ENCODE measurements at regions not wholly inside any gene's neighbourhood (a gene's known extent, or its start where the extent isn't known, plus 50 kb on each side); places are given as distances from the start of the nearest gene placed in this dataset.
"Not testable (repeated sequence)": the region's sequence is repeated elsewhere in the genome, so short reads cannot be mapped to it uniquely, and the experiment has no call there.

GRCh38 chr15:59817053-59817452 lies 127.9 kb upstream of the BNIP2 start:
- DNase-seq (ENCODE audit: low read depth) = no peak
- no peak overlapping the region for H3K4me3 ChIP-seq (ENCODE audit: low read depth, low read length)
- TF ChIP-seq CTCF (IDR thresholded peaks at IDR 0.05; ENCODE audit: insufficient read depth, low read depth, low read length, missing control alignments) = no peak

- no peak for DNase-seq (ENCODE audit: low read depth)
- H3K4me3 ChIP-seq (ENCODE audit: low read depth, low read length) = no peak overlapping the region
- no peak for TF ChIP-seq CTCF (IDR thresholded peaks at IDR 0.05; ENCODE audit: insufficient read depth, low read depth, low read length, missing control alignments)
Measured at GRCh38 chr15:59814409-59814808, 125.3 kb upstream of the BNIP2 start.

DNA sequence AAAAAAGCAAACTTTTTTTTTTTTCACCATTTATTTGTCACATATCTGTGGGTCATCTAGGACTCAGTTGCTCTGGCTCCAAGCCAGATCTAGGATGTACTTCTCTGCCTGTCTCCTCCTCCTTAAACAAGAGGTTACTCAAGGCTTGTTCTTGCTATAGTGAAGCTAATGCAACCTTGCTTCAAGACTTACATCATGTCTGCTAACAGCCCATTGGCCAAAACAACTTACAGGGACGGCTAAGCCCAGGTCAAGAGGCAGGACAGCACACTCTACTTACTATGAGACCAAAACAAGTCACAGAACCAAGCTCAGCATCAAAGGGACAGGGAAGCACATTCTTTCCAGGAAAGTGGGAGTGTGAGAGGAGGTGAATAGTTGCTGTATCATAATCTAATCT lies 123.8 kb upstream of the BNIP2 start:
- no peak for DNase-seq (ENCODE audit: low read depth)
- H3K4me3 ChIP-seq (ENCODE audit: low read depth, low read length) = no peak overlapping the region

DNA sequence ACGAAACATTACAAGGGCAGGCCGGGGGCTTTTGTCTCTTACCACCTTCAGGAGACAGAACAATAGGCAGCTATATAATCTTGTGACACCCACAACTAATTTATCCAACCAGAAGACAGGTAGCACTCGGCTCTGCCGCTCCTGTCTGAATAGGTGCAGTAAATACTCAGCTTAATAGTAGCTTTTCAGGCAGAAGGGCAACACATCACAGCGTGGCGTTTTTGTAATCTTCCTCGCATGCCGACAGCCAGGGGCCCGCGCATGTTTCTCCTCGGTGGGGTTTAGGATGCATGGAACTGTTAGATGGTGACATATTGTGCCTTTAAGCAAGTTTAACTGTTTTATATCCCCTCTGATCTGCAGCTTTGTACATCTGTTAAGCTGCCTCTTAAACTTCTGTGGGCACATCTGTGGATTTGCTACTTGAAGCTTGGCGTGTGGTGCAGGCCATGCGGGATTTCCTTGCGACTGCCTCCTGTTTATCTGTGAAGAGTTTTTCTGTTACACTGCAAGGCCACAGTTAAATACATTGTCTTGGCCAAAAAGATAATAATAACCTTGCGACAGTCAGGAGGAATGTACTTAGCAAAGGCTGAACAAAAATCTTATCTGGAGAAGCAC lies 123.2 kb upstream of the BNIP2 start:
- DNase-seq (ENCODE audit: low read depth) = no peak
- no peak overlapping the region for H3K4me3 ChIP-seq (ENCODE audit: low read depth, low read length)

More for the DNA sequence above, 123.8 kb upstream of the BNIP2 start:
- TF ChIP-seq CTCF (IDR thresholded peaks at IDR 0.05; ENCODE audit: insufficient read depth, low read depth, low read length, missing control alignments) = no peak

DNA sequence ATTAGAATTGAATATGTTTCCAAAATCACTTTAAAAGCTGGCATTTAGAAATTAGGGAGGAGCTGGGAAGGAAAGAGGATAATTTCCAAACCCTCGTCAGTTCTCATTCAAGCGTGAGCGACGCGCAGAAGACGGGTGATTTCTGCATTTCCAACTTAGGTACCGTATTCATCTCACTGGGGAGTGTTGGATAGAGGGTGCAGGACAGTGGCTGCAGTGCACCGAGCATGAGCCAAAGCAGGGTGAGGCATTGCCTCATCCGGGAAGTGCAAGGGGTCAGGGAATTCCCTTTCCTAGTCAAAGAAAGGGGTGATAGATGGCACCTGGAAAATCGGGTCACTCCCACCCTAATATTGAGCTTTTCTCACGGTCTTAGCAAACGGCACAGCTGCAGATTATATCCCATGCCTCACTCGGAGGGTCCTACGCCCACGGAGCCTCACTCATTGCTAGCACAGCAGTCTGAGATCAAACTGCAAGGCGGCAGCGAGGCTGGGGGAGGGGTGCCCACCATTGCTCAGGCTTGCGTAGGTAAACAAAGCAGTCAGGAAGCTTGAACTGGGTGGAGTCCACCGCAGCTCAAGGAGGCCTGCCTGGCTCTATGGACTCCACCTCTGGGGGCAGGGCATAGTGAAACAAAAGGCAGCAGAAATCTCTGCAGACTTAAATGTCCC lies 114.3 kb upstream of the BNIP2 start:
- H3K4me3 ChIP-seq (ENCODE audit: low read depth, low read length); DNase-seq (ENCODE audit: low read depth): not testable (repeated sequence)

More for the DNA sequence above, 123.2 kb upstream of the BNIP2 start:
- TF ChIP-seq CTCF (IDR thresholded peaks at IDR 0.05; ENCODE audit: insufficient read depth, low read depth, low read length, missing control alignments) = no peak

- no peak for DNase-seq (ENCODE audit: low read depth)
- no peak for TF ChIP-seq CTCF (IDR thresholded peaks at IDR 0.05; ENCODE audit: insufficient read depth, low read depth, low read length, missing control alignments)
- no peak overlapping the region for H3K4me3 ChIP-seq (ENCODE audit: low read depth, low read length)
Measured at GRCh38 chr15:59801649-59802048, 112.5 kb upstream of the BNIP2 start.

DNA sequence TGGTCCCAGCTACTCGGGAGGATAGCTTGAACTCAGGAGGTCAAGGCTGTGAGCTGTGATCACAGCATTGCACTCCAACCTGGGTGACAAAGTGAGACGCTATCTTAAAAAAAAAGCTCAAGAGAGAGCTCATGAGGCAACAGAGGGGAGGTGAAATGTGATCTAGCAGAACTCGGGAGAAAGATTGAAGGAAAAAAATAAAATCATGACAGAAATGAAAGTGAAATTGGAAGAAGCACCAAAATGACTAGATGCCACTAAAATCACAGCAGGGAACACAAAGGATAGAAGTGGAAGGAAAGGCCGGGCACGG lies 109.4 kb upstream of the BNIP2 start:
- no peak for TF ChIP-seq CTCF (IDR thresholded peaks at IDR 0.05; ENCODE audit: insufficient read depth, low read depth, low read length, missing control alignments)
- H3K4me3 ChIP-seq (ENCODE audit: low read depth, low read length) = no peak overlapping the region
- DNase-seq (ENCODE audit: low read depth) = no peak

Measured in GM12865 (cell line).